SK-N-SH (cell line): ENCODE measurements at regions not wholly inside any gene's neighbourhood (a gene's known extent, or its start where the extent isn't known, plus 50 kb on each side); places are given as distances from the start of the nearest gene placed in this dataset.

Experiments
- CTCF ChIA-PET: fragments of 300-600, 350-600 bp; formaldehyde crosslinking; extraction: SDS; loops from one replicate; lab custom pipeline; 2021; lab: Yijun Ruan, JAX
- POLR2A ChIA-PET: fragments of 350-600 bp; sonication (Branson Sonifier 250); formaldehyde crosslinking; extraction: SDS; loops from one replicate; lab custom pipeline; 2020; ENCODE audit warnings: antibody characterized with exemption, inconsistent platforms; lab: Yijun Ruan, JAX
- DNase-seq: peaks from one replicate; pipeline ENCODE4 v3.0.0; 2012
- H2AFZ ChIP-seq: fragments of 200-600 bp; sonication (generic); 2 replicates; pipeline ENCODE4 v1.8.1; 2016; ENCODE audit warnings: antibody characterized with exemption, mild to moderate bottlenecking, low read depth
- H3F3A ChIP-seq: fragments of 200-600 bp; sonication (generic); replicated peaks from 2 replicates; pipeline ENCODE3; 2016; ENCODE audit warnings: antibody characterized with exemption, mild to moderate bottlenecking; ENCODE audit not compliant: insufficient read depth
- H3K27ac ChIP-seq, 2 experiments: fragments of 200-500 bp in 1 of 2; fragments of 200-600 bp in 1 of 2; sonication (Bioruptor generic) in 1 of 2; sonication (generic), shearing (Covaris generic) in 1 of 2; 2 replicates each; pipeline versions ENCODE4 v1.5.1 to v1.6.1; 2014 to 2016; ENCODE audit warnings: low read depth in 2 of 2, inconsistent platforms in 1 of 2, low read length in 1 of 2, mild to moderate bottlenecking in 1 of 2, mixed read lengths in 1 of 2
- H3K27me3 ChIP-seq: fragments of 200-600 bp; sonication (generic), shearing (Covaris generic); 2 replicates; pipeline ENCODE4 v1.6.1; 2016; ENCODE audit warnings: mixed run types; ENCODE audit not compliant: insufficient read depth
- H3K36me3 ChIP-seq, 2 experiments: fragments of 200-500 bp in 1 of 2; fragments of 200-600 bp in 1 of 2; sonication (Bioruptor generic) in 1 of 2; sonication (generic) in 1 of 2; replicated peaks in 1 of 2; 2 replicates each; pipeline versions ENCODE3 to v1.5.1; 2014 to 2016; ENCODE audit warnings: low read length in 1 of 2, mild to moderate bottlenecking in 1 of 2; ENCODE audit not compliant: insufficient read depth in 2 of 2, control insufficient read depth in 1 of 2
- H3K4me1 ChIP-seq, 2 experiments: fragments of 200-500 bp in 1 of 2; fragments of 200-600 bp in 1 of 2; sonication (Bioruptor generic) in 1 of 2; sonication (generic), shearing (Covaris generic) in 1 of 2; 2 replicates each; pipeline versions ENCODE4 v1.5.1 to v1.6.1; 2014 to 2016; ENCODE audit warnings: low read depth in 1 of 2, low read length in 1 of 2, mixed run types in 1 of 2; ENCODE audit not compliant: insufficient read depth in 2 of 2, control insufficient read depth in 1 of 2
- H3K4me2 ChIP-seq: fragments of 200-600 bp; sonication (generic), shearing (Covaris generic); 2 replicates; pipeline ENCODE4 v1.6.1; 2017; ENCODE audit warnings: mixed run types
- H3K4me3 ChIP-seq, 2 experiments: fragments of 200-500 bp in 1 of 2; fragments of 200-600 bp in 1 of 2; sonication (Bioruptor generic) in 1 of 2; sonication (generic), shearing (Covaris generic) in 1 of 2; 2 replicates each; pipeline versions ENCODE4 v1.5.1 to v1.8.1; 2014 to 2016; ENCODE audit warnings: low read depth in 2 of 2, inconsistent platforms in 1 of 2, low read length in 1 of 2, mild to moderate bottlenecking in 1 of 2, mixed read lengths in 1 of 2, moderate library complexity in 1 of 2
- H3K79me2 ChIP-seq: fragments of 200-600 bp; sonication (generic); 2 replicates; pipeline ENCODE4 v1.8.1; 2017; ENCODE audit warnings: mild to moderate bottlenecking; ENCODE audit not compliant: insufficient read depth
- H3K9ac ChIP-seq: fragments of 200-600 bp; sonication (generic); 2 replicates; pipeline ENCODE4 v1.6.1; 2017; ENCODE audit warnings: mixed run types
- H3K9me2 ChIP-seq: fragments of 200-600 bp; sonication (generic); 2 replicates; pipeline ENCODE4 v1.6.1; 2017; ENCODE audit warnings: mixed run types
- H3K9me3 ChIP-seq: fragments of 200-600 bp; sonication (generic); 2 replicates; pipeline ENCODE4 v1.6.1; 2017; ENCODE audit warnings: mixed run types, mild to moderate bottlenecking, moderate library complexity
- H4K20me1 ChIP-seq: fragments of 200-600 bp; sonication (generic); 2 replicates; pipeline ENCODE4 v1.6.1; 2017; ENCODE audit warnings: mild to moderate bottlenecking, mixed run types; ENCODE audit not compliant: insufficient read depth
- ELF1 ChIP-seq: IDR thresholded peaks from 2 replicates; pipeline ENCODE4 v1.4.0; 2012
- FOSL2 ChIP-seq: IDR thresholded peaks from 2 replicates; pipeline ENCODE4 v1.4.0; 2012; ENCODE audit warnings: low read depth, mild to moderate bottlenecking, moderate library complexity, borderline replicate concordance
- FOXM1 ChIP-seq: IDR thresholded peaks from 2 replicates; pipeline ENCODE4 v1.4.0; 2012; ENCODE audit warnings: low read depth, mild to moderate bottlenecking
- GABPA ChIP-seq: IDR thresholded peaks from 2 replicates; pipeline ENCODE4 v1.4.0; 2012; ENCODE audit warnings: low read depth, mild to moderate bottlenecking
- IRF3 ChIP-seq: fragments of 150-350 bp; IDR thresholded peaks from 2 replicates; pipeline ENCODE4 v1.6.1; 2016; ENCODE audit warnings: mild to moderate bottlenecking, low read depth, low read length
- JUND ChIP-seq: IDR thresholded peaks from 2 replicates; pipeline ENCODE4 v1.4.0; 2012
- MEF2A ChIP-seq: IDR thresholded peaks from 2 replicates; pipeline ENCODE4 v1.4.0; 2012; ENCODE audit warnings: low read depth, borderline replicate concordance
- NRF1 ChIP-seq: IDR thresholded peaks from 2 replicates; pipeline ENCODE4 v1.6.1; 2012; ENCODE audit warnings: low read depth, mild to moderate bottlenecking, low read length
- RAD21 ChIP-seq: IDR thresholded peaks from 2 replicates; pipeline ENCODE4 v1.6.1; 2012; ENCODE audit warnings: mild to moderate bottlenecking, low read length
- REST ChIP-seq: IDR thresholded peaks from 2 replicates; pipeline ENCODE4 v1.6.1; 2012; ENCODE audit warnings: mild to moderate bottlenecking, low read depth, low read length, moderate library complexity
- RXRA ChIP-seq: IDR thresholded peaks from 2 replicates; pipeline ENCODE4 v1.4.0; 2012; ENCODE audit warnings: low read depth, mild to moderate bottlenecking, borderline replicate concordance
- SIN3A ChIP-seq: IDR thresholded peaks from 2 replicates; pipeline ENCODE4 v1.6.1; 2012; ENCODE audit warnings: low read depth, mild to moderate bottlenecking, low read length, moderate library complexity, borderline replicate concordance
- SMC3 ChIP-seq: IDR thresholded peaks from 2 replicates; pipeline ENCODE4 v1.6.1; 2012; ENCODE audit warnings: low read depth, low read length, improper control_type of control experiment
- TCF12 ChIP-seq: IDR thresholded peaks from 2 replicates; pipeline ENCODE4 v1.4.0; 2012
- TEAD4 ChIP-seq: IDR thresholded peaks from 2 replicates; pipeline ENCODE4 v1.4.0; 2012; ENCODE audit warnings: mild to moderate bottlenecking, borderline replicate concordance; ENCODE audit not compliant: insufficient read depth
- USF1 ChIP-seq: IDR thresholded peaks from 2 replicates; pipeline ENCODE4 v1.4.0; 2012; ENCODE audit warnings: low read depth, borderline replicate concordance
- YY1 ChIP-seq: IDR thresholded peaks from 2 replicates; pipeline ENCODE4 v1.4.0; 2012; ENCODE audit warnings: low read depth, mild to moderate bottlenecking
- WGBS: methylation state at CpG from one replicate; pipeline ENCODE4 v1.1.6; 2017; ENCODE audit warnings: low lambda C conversion rate; 5-methylcytosine and 5-hydroxymethylcytosine counted together
- TF ChIP-seq, protein P1 (sequence below): fragments of 150-350 bp; IDR thresholded peaks from 2 replicates; pipeline ENCODE4 v1.6.1; 2017; ENCODE audit warnings: antibody characterized with exemption, low read length, low read depth, borderline replicate concordance
- TF ChIP-seq, protein P2 (sequence below): IDR thresholded peaks from 2 replicates; pipeline ENCODE4 v1.4.0; 2012; ENCODE audit warnings: low read depth, borderline replicate concordance
- TF ChIP-seq, protein P3 (sequence below): fragments of 200-600 bp; sonication (generic); IDR thresholded peaks from 2 replicates; pipeline ENCODE4 v1.6.1; 2017; ENCODE audit warnings: antibody characterized with exemption, mild to moderate bottlenecking, moderate library complexity

GRCh38 chr16:35561346-35561745 lies 2101.9 kb downstream of the TP53TG3F start (continued):
- TF ChIP-seq RXRA, result no peak
- no peak for TF ChIP-seq ELF1
- no peak for TF ChIP-seq GABPA

GRCh38 chr16:35562471-35562870 lies 2103.1 kb downstream of the TP53TG3F start:
- no peak for DNase-seq
- Histone ChIP-seq H2AFZ (no peak overlapping the region), H3K36me3 (no peaks in the 10 kb centered on the region), H3K79me2 (no peaks in the 10 kb centered on the region), H3K4me1 (no peaks in the 10 kb centered on the region), H4K20me1 (no peaks in the 10 kb centered on the region), H3K9me3 (no peaks in the 10 kb centered on the region), H3K4me3 (no peak overlapping the region), H3K4me2 (no peak overlapping the region), H3K27me3 (no peaks in the 10 kb centered on the region), H3F3A (no peaks in the 10 kb centered on the region), H3K27ac (no peak overlapping the region), H3K9ac (no peak overlapping the region), H3K9me2 (no peaks in the 10 kb centered on the region)
- TF ChIP-seq IRF3 (no peak), FOXM1 (no peak), RAD21 (no peak), REST (no peak), FOSL2 (no peak), USF1 (no peak), SMC3 (no peak), TEAD4 (no peak), SIN3A (no peak), TCF12 (no peak), GABPA (no peak), MEF2A (no peak), JUND (no peak), YY1 (no peak), NRF1 (no peak)
- TF ChIP-seq, protein P1, sequence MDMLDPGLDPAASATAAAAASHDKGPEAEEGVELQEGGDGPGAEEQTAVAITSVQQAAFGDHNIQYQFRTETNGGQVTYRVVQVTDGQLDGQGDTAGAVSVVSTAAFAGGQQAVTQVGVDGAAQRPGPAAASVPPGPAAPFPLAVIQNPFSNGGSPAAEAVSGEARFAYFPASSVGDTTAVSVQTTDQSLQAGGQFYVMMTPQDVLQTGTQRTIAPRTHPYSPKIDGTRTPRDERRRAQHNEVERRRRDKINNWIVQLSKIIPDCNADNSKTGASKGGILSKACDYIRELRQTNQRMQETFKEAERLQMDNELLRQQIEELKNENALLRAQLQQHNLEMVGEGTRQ, result no peak
- TF ChIP-seq, protein P2, sequence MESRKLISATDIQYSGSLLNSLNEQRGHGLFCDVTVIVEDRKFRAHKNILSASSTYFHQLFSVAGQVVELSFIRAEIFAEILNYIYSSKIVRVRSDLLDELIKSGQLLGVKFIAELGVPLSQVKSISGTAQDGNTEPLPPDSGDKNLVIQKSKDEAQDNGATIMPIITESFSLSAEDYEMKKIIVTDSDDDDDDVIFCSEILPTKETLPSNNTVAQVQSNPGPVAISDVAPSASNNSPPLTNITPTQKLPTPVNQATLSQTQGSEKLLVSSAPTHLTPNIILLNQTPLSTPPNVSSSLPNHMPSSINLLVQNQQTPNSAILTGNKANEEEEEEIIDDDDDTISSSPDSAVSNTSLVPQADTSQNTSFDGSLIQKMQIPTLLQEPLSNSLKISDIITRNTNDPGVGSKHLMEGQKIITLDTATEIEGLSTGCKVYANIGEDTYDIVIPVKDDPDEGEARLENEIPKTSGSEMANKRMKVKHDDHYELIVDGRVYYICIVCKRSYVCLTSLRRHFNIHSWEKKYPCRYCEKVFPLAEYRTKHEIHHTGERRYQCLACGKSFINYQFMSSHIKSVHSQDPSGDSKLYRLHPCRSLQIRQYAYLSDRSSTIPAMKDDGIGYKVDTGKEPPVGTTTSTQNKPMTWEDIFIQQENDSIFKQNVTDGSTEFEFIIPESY, result no peak
- TF ChIP-seq, protein P3, sequence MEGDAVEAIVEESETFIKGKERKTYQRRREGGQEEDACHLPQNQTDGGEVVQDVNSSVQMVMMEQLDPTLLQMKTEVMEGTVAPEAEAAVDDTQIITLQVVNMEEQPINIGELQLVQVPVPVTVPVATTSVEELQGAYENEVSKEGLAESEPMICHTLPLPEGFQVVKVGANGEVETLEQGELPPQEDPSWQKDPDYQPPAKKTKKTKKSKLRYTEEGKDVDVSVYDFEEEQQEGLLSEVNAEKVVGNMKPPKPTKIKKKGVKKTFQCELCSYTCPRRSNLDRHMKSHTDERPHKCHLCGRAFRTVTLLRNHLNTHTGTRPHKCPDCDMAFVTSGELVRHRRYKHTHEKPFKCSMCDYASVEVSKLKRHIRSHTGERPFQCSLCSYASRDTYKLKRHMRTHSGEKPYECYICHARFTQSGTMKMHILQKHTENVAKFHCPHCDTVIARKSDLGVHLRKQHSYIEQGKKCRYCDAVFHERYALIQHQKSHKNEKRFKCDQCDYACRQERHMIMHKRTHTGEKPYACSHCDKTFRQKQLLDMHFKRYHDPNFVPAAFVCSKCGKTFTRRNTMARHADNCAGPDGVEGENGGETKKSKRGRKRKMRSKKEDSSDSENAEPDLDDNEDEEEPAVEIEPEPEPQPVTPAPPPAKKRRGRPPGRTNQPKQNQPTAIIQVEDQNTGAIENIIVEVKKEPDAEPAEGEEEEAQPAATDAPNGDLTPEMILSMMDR, result no peak
- 0% methylated on average over 1 of the region's 1 CpG for WGBS
- ChIA-PET POLR2A (no interaction called here), CTCF (no interaction called here)
